H9 (cell line): ENCODE measurements at regions not wholly inside any gene's neighbourhood (a gene's known extent, or its start where the extent isn't known, plus 50 kb on each side); places are given as distances from the start of the nearest gene placed in this dataset.

Source experiments
- DNase-seq: peaks from one replicate; pipeline ENCODE4 v3.0.0-alpha.2; 2017
- H2AFZ ChIP-seq: one replicate; pipeline ENCODE4 v1.6.1; 2013; ENCODE audit warnings: mild to moderate bottlenecking, low read length, control low read depth, moderate library complexity
- H2AK5ac ChIP-seq: 2 replicates; pipeline ENCODE4 v1.6.1; 2013; ENCODE audit warnings: low read length, control low read depth, mixed read lengths; ENCODE audit not compliant: insufficient read length
- H2BK120ac ChIP-seq: one replicate; pipeline ENCODE4 v1.6.1; 2013; ENCODE audit warnings: low read depth, mild to moderate bottlenecking, low read length, control low read depth, inconsistent platforms; ENCODE audit not compliant: poor library complexity, severe bottlenecking
- H2BK12ac ChIP-seq: 2 replicates; pipeline ENCODE4 v1.6.1; 2013; ENCODE audit warnings: low read length, control low read depth, mixed read lengths, low read depth; ENCODE audit not compliant: insufficient read length
- H2BK15ac ChIP-seq: 2 replicates; pipeline ENCODE4 v1.6.1; 2013; ENCODE audit warnings: low read depth, low read length, control low read depth
- H2BK20ac ChIP-seq: one replicate; pipeline ENCODE4 v1.6.1; 2013; ENCODE audit warnings: low read depth, mild to moderate bottlenecking, low read length, control low read depth, inconsistent platforms; ENCODE audit not compliant: poor library complexity, severe bottlenecking
- H2BK5ac ChIP-seq: 2 replicates; pipeline ENCODE4 v1.6.1; 2013; ENCODE audit warnings: low read length, control low read depth, mixed read lengths; ENCODE audit not compliant: insufficient read length
- H3K14ac ChIP-seq: 2 replicates; pipeline ENCODE4 v1.6.1; 2013; ENCODE audit warnings: low read length, control low read depth; ENCODE audit not compliant: insufficient read depth
- H3K18ac ChIP-seq: 2 replicates; pipeline ENCODE4 v1.6.1; 2013; ENCODE audit warnings: low read depth, mild to moderate bottlenecking, mixed read lengths, low read length, control low read depth; ENCODE audit not compliant: insufficient read length
- H3K23ac ChIP-seq: 2 replicates; pipeline ENCODE4 v1.6.1; 2013; ENCODE audit warnings: low read length, control low read depth, mixed read lengths, low read depth; ENCODE audit not compliant: insufficient read length
- H3K23me2 ChIP-seq: 2 replicates; pipeline ENCODE4 v1.6.1; 2013; ENCODE audit warnings: low read depth, mild to moderate bottlenecking, mixed read lengths, low read length, control low read depth; ENCODE audit not compliant: insufficient read length, poor library complexity, severe bottlenecking
- H3K27ac ChIP-seq: 2 replicates; pipeline ENCODE4 v1.5.1; 2013; ENCODE audit warnings: low read length, control low read depth, mixed read lengths, low read depth; ENCODE audit not compliant: insufficient read length
- H3K27me3 ChIP-seq: 2 replicates; pipeline ENCODE4 v1.6.1; 2013; ENCODE audit warnings: low read length, control low read depth, inconsistent platforms; ENCODE audit not compliant: insufficient read depth
- H3K4ac ChIP-seq: 2 replicates; pipeline ENCODE4 v1.6.1; 2013; ENCODE audit warnings: low read depth, mild to moderate bottlenecking, control low read depth, inconsistent platforms, low read length, moderate library complexity
- H3K4me1 ChIP-seq: 2 replicates; pipeline ENCODE4 v1.6.1; 2013; ENCODE audit warnings: low read length, control low read depth, inconsistent platforms; ENCODE audit not compliant: insufficient read depth
- H3K4me2 ChIP-seq: 2 replicates; pipeline ENCODE4 v1.6.1; 2013; ENCODE audit warnings: low read length, control low read depth, mixed read lengths; ENCODE audit not compliant: insufficient read length, insufficient read depth
- H3K56ac ChIP-seq: 2 replicates; pipeline ENCODE4 v1.6.1; 2013; ENCODE audit warnings: low read depth, mild to moderate bottlenecking, mixed read lengths, low read length, control low read depth; ENCODE audit not compliant: insufficient read length
- H3K79me1 ChIP-seq: 2 replicates; pipeline ENCODE4 v1.6.1; 2013; ENCODE audit warnings: low read depth, mild to moderate bottlenecking, moderate library complexity, low read length, control low read depth, inconsistent platforms; ENCODE audit not compliant: insufficient read depth, poor library complexity, severe bottlenecking
- H3K79me2 ChIP-seq: 2 replicates; pipeline ENCODE4 v1.6.1; 2013; ENCODE audit warnings: low read length, control low read depth, inconsistent platforms; ENCODE audit not compliant: insufficient read depth
- H3K9ac ChIP-seq: 2 replicates; pipeline ENCODE4 v1.6.1; 2013; ENCODE audit warnings: low read length, control low read depth, mixed read lengths; ENCODE audit not compliant: insufficient read length; ENCODE audit errors: extremely low read depth
- H3K9me3 ChIP-seq: one replicate; pipeline ENCODE4 v1.6.1; 2013; ENCODE audit warnings: low read depth, low read length, inconsistent platforms; ENCODE audit not compliant: control insufficient read depth
- H3T11ph ChIP-seq: one replicate; pipeline ENCODE4 v1.6.1; 2013; ENCODE audit warnings: mild to moderate bottlenecking, low read length, control low read depth, inconsistent platforms
- H4K20me1 ChIP-seq: one replicate; pipeline ENCODE4 v1.6.1; 2013; ENCODE audit not compliant: control insufficient read depth, insufficient read length, insufficient read depth
- H4K5ac ChIP-seq: 2 replicates; pipeline ENCODE4 v1.6.1; 2013; ENCODE audit warnings: low read depth, mild to moderate bottlenecking, mixed read lengths, low read length, control low read depth; ENCODE audit not compliant: insufficient read length
- H4K8ac ChIP-seq: replicated peaks from 2 replicates; pipeline ENCODE4 v1.6.1; 2013; ENCODE audit warnings: low read length, control low read depth, mixed read lengths, low read depth; ENCODE audit not compliant: insufficient read length
- H4K91ac ChIP-seq: 2 replicates; pipeline ENCODE4 v1.6.1; 2013; ENCODE audit warnings: low read depth, mild to moderate bottlenecking, moderate library complexity, mixed read lengths, low read length, control low read depth; ENCODE audit not compliant: insufficient read length
- H3K27ac Mint-ChIP-seq, 3 experiments: 2 replicates in 2 of 3; 3 replicates in 1 of 3; pipeline ENCODE4 v1.8.0; 2020 to 2021; ENCODE audit warnings: mixed read lengths in 3 of 3, mild to moderate bottlenecking in 1 of 3, moderate library complexity in 1 of 3
- H3K27me3 Mint-ChIP-seq: 2 replicates; pipeline ENCODE4 v1.8.0; 2021; ENCODE audit warnings: low read depth, mild to moderate bottlenecking, moderate library complexity, mixed read lengths
- H3K36me3 Mint-ChIP-seq, 3 experiments: 2 replicates in 2 of 3; 3 replicates in 1 of 3; pipeline ENCODE4 v1.8.0; 2020 to 2021; ENCODE audit warnings: low read depth in 3 of 3, mixed read lengths in 3 of 3; ENCODE audit not compliant: insufficient read depth in 1 of 3
- H3K4me1 Mint-ChIP-seq, 2 experiments: 2 replicates each; pipeline ENCODE4 v1.8.0; 2020; ENCODE audit warnings: mixed read lengths in 2 of 2
- H3K4me3 Mint-ChIP-seq, 2 experiments: 2 replicates in 1 of 2; 3 replicates in 1 of 2; pipeline ENCODE4 v1.8.0; 2020 to 2021; ENCODE audit warnings: mild to moderate bottlenecking in 2 of 2, mixed read lengths in 2 of 2, moderate library complexity in 1 of 2
- H3K9me3 Mint-ChIP-seq, 2 experiments: 2 replicates in 1 of 2; 3 replicates in 1 of 2; pipeline ENCODE4 v1.8.0; 2020; ENCODE audit warnings: mild to moderate bottlenecking in 2 of 2, mixed read lengths in 2 of 2, moderate library complexity in 1 of 2
- CTCF ChIP-seq: fragments of 200-600 bp; sonication (generic); conservative IDR thresholded peaks from 3 replicates; pipeline ENCODE4 v1.8.0; 2021; ENCODE audit warnings: antibody characterized with exemption, mild to moderate bottlenecking
- WGBS: extraction: QIAGEN DNeasy Blood & Tissue Kit; methylation state at CpG from one replicate; pipeline ENCODE4 v1.1.7; 2013; ENCODE audit warnings: missing lambda C conversion rate, low lambda C conversion rate, mixed read lengths; ENCODE audit not compliant: insufficient read length; ENCODE audit errors: extremely low coverage; 5-methylcytosine and 5-hydroxymethylcytosine counted together

GRCh38 chr18:71986351-71987050 is 557.6 kb downstream of the CBLN2 start:
- Histone ChIP-seq H3K23me2 (no peaks in the 10 kb centered on the region), H4K20me1 (no peaks in the 10 kb centered on the region), H3K27ac (no peak overlapping the region), H3K9me3 (no peaks in the 10 kb centered on the region), H3K56ac (no peak overlapping the region), H2BK20ac (no peak overlapping the region), H4K5ac (no peak overlapping the region), H3K79me2 (no peaks in the 10 kb centered on the region), H2AFZ (no peak overlapping the region), H2AK5ac (no peak overlapping the region), H3K18ac (no peak overlapping the region), H4K8ac (no peak overlapping the region), H3K23ac (no peak overlapping the region), H2BK12ac (no peak overlapping the region), H2BK5ac (no peak overlapping the region), H3K4me1 (no peaks in the 10 kb centered on the region), H2BK120ac (no peak overlapping the region), H3K4ac (no peak overlapping the region), H3K14ac (no peak overlapping the region), H3T11ph (no peak overlapping the region), H3K27me3 (no peaks in the 10 kb centered on the region), H2BK15ac (no peak overlapping the region), H3K9ac (no peak overlapping the region), H3K79me1 (no peaks in the 10 kb centered on the region), H3K4me2 (no peak overlapping the region), H4K91ac (no peak overlapping the region)
- WGBS: no CpG with 5 or more reads among the region's 2 CpGs
- no peak for DNase-seq
- Mint-ChIP-seq H3K36me3 (peaks cover 0 to 10% (median 0%) of the 10 kb centered on the region in 3 experiments; a peak in 3 of 7 replicates), H3K9me3 (peaks cover 9 to 10% of the 10 kb centered on the region in 2 experiments; a peak in 4 of 5 replicates), H3K4me1 (no peaks in the 10 kb centered on the region), H3K4me3 (no peak overlapping the region), H3K27ac (no peak overlapping the region), H3K27me3 (no peaks in the 10 kb centered on the region)
- no peak for TF ChIP-seq CTCF
